ENCODE measurements at regions not wholly inside any gene's neighbourhood (a gene's known extent, or its start where the extent isn't known, plus 50 kb on each side); places are given as distances from the start of the nearest gene placed in this dataset.

- in situ Hi-C loops (cut with HindIII; ENCODE audit: low pct_ligation_motif_present, low sequenced_read_pairs), result no loop called here
- DNase-seq, result no peak
These were observed 492.5 kb upstream of the POU3F3 start for GRCh38 chr2:104361414-104361813.

GRCh38 chr2:104368089-104368488, 485.8 kb upstream of the POU3F3 start:
- Histone ChIP-seq H3K36me3 (replicated peaks) (no peaks in the 10 kb centered on the region), H3K27ac (no peak overlapping the region), H3K4me3 (ENCODE audit: low read depth, low read length) (no peak overlapping the region), H3K27me3 (replicated peaks) (no peaks in the 10 kb centered on the region)
- no peak for DNase-seq
- TF ChIP-seq, protein P1, sequence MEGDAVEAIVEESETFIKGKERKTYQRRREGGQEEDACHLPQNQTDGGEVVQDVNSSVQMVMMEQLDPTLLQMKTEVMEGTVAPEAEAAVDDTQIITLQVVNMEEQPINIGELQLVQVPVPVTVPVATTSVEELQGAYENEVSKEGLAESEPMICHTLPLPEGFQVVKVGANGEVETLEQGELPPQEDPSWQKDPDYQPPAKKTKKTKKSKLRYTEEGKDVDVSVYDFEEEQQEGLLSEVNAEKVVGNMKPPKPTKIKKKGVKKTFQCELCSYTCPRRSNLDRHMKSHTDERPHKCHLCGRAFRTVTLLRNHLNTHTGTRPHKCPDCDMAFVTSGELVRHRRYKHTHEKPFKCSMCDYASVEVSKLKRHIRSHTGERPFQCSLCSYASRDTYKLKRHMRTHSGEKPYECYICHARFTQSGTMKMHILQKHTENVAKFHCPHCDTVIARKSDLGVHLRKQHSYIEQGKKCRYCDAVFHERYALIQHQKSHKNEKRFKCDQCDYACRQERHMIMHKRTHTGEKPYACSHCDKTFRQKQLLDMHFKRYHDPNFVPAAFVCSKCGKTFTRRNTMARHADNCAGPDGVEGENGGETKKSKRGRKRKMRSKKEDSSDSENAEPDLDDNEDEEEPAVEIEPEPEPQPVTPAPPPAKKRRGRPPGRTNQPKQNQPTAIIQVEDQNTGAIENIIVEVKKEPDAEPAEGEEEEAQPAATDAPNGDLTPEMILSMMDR (IDR thresholded peaks at IDR 0.05; ENCODE audit: low read depth, low read length, missing control alignments), result no peak
- in situ Hi-C loops (cut with HindIII; ENCODE audit: low pct_ligation_motif_present, low sequenced_read_pairs), result no loop called here

More at GRCh38 chr2:104361414-104361813, 492.5 kb upstream of the POU3F3 start:
- H3K36me3 ChIP-seq (replicated peaks), result no peaks in the 10 kb centered on the region
- H3K27me3 ChIP-seq (replicated peaks), result no peaks in the 10 kb centered on the region
- H3K27ac ChIP-seq, result no peak overlapping the region
- H3K4me3 ChIP-seq (ENCODE audit: low read depth, low read length), result no peak overlapping the region
- TF ChIP-seq, protein P1 (IDR thresholded peaks at IDR 0.05; ENCODE audit: low read depth, low read length, missing control alignments), result no peak

DNA sequence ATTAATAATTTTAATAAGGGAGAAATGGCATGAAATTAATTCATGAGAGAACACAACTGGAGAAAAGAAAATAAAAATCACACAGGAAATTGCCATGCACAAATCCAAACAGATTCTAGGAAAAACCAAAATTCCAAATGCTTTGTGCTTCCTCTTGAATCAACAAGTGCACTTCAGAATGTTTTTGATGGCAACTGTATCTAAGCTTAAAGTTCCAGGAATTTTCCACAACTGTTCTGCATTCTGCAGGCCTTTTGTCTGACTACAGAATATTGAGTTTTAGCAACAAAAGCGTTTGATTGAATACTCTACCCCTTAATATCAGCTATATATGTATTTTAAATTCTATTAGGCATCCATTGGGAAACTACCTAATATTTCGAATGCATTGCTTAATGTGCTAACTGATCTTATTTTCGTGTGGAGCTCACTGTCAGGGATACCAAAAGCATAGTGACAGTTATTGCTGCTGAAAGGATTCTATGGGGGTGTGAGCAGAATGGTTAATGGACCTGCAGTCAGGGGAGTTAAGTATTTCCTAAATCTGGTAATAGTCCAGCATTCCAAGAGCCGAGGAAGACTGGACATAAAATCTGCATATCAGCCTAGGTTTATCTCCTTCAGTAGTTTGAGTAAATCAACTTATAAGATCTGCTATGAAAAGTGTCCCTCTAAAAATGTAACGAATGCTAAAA, 482.7 kb upstream of the POU3F3 start:
- Histone ChIP-seq H3K36me3 (replicated peaks) (no peaks in the 10 kb centered on the region), H3K27ac (no peak overlapping the region), H3K27me3 (replicated peaks) (no peaks in the 10 kb centered on the region), H3K4me3 (ENCODE audit: low read depth, low read length) (no peak overlapping the region)
- in situ Hi-C loops (cut with HindIII; ENCODE audit: low pct_ligation_motif_present, low sequenced_read_pairs), result no loop called here
- no peak for DNase-seq
- TF ChIP-seq, protein P1 (IDR thresholded peaks at IDR 0.05; ENCODE audit: low read depth, low read length, missing control alignments), result no peak

DNA sequence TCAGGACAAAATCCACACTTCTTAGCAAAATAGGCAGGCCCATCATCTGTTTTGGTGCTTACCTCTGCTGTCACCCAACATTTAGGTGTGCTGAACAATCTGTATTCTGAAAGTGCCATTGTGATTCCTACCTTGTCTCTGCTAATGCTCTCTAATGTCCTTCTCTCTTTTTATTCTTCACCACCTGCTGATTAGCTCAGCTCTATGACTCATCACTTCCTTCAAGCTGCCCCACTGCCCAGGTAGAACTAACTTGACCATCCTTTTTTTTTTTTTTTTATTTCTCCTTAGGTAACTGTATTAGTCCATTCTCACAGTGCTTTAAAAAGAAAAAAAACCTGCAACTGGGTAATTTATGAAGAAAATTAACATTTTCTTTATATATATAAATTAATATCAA, 478.7 kb upstream of the POU3F3 start:
- Histone ChIP-seq H3K27me3 (replicated peaks) (no peaks in the 10 kb centered on the region), H3K4me3 (ENCODE audit: low read depth, low read length) (no peak overlapping the region), H3K27ac (no peak overlapping the region), H3K36me3 (replicated peaks) (no peaks in the 10 kb centered on the region)
- TF ChIP-seq, protein P1 (IDR thresholded peaks at IDR 0.05; ENCODE audit: low read depth, low read length, missing control alignments), result no peak
- no peak for DNase-seq
- in situ Hi-C loops (cut with HindIII; ENCODE audit: low pct_ligation_motif_present, low sequenced_read_pairs), result no loop called here

GRCh38 chr2:104378853-104379374, 475.0 kb upstream of the POU3F3 start:
- no peaks in the 10 kb centered on the region for H3K27me3 ChIP-seq (replicated peaks)
- no peak overlapping the region for H3K27ac ChIP-seq
- TF ChIP-seq, protein P1 (IDR thresholded peaks at IDR 0.05; ENCODE audit: low read depth, low read length, missing control alignments), result no peak
- no peaks in the 10 kb centered on the region for H3K36me3 ChIP-seq (replicated peaks)
- in situ Hi-C loops (cut with HindIII; ENCODE audit: low pct_ligation_motif_present, low sequenced_read_pairs), result no loop called here
- H3K4me3 ChIP-seq (ENCODE audit: low read depth, low read length), result no peak overlapping the region
- DNase-seq, result no peak

- in situ Hi-C loops (cut with HindIII; ENCODE audit: low pct_ligation_motif_present, low sequenced_read_pairs), result no loop called here
- H3K27me3 ChIP-seq (replicated peaks), result no peaks in the 10 kb centered on the region
- DNase-seq, result no peak
- TF ChIP-seq, protein P1 (IDR thresholded peaks at IDR 0.05; ENCODE audit: low read depth, low read length, missing control alignments), result no peak
- H3K27ac ChIP-seq, result no peak overlapping the region
- H3K4me3 ChIP-seq (ENCODE audit: low read depth, low read length), result no peak overlapping the region
- H3K36me3 ChIP-seq (replicated peaks), result no peaks in the 10 kb centered on the region
These were observed 469.0 kb upstream of the POU3F3 start for GRCh38 chr2:104384961-104385360.
